ENCODE measurements at regions not wholly inside any gene's neighbourhood (a gene's known extent, or its start where the extent isn't known, plus 50 kb on each side); places are given as distances from the start of the nearest gene placed in this dataset.
"Not testable (repeated sequence)": the region's sequence is repeated elsewhere in the genome, so short reads cannot be mapped to it uniquely, and the experiment has no call there.

- Histone ChIP-seq H3K4me1 (peaks cover 18% of the 10 kb centered on the region), H3K36me3 (no peaks in the 10 kb centered on the region), H3K4me3 (no peak overlapping the region), H3K27ac (peak overlapping the region; percentile 56), H3K27me3 (no peaks in the 10 kb centered on the region), H3K9me3 (no peaks in the 10 kb centered on the region)
- TF ChIP-seq POLR2AphosphoS5 (IDR thresholded peaks at IDR 0.05; ENCODE audit: insufficient read depth in 1 of 2, low read depth in 1 of 2) (peak in 1 of 2 donors; percentile 52), POLR2A (IDR thresholded peaks at IDR 0.05) (no peak)
- intact Hi-C loops (cut with DNase I): no loop called here
- no peak for DNase-seq (ENCODE audit: extremely low spot score in 2 of 2)
These were observed 126.5 kb downstream of the CASP12 start for GRCh38 chr11:104771763-104772162.

GRCh38 chr11:104771046-104771445, 127.2 kb downstream of the CASP12 start:
- intact Hi-C loops (cut with DNase I); H3K27me3 ChIP-seq; DNase-seq (ENCODE audit: extremely low spot score in 2 of 2); H3K36me3 ChIP-seq; H3K9me3 ChIP-seq; H3K4me3 ChIP-seq: not testable (repeated sequence)
- Histone ChIP-seq H3K4me1 (peaks cover 18% of the 10 kb centered on the region), H3K27ac (peak overlapping the region; percentile 29)
- TF ChIP-seq POLR2AphosphoS5 (IDR thresholded peaks at IDR 0.05; ENCODE audit: insufficient read depth in 1 of 2, low read depth in 1 of 2): peak in 1 of 2 donors; percentile 31

- intact Hi-C loops (cut with DNase I): no loop called here
- Histone ChIP-seq H3K27me3 (no peaks in the 10 kb centered on the region), H3K4me1 (no peaks in the 10 kb centered on the region), H3K36me3 (no peaks in the 10 kb centered on the region), H3K27ac (no peak overlapping the region), H3K4me3 (no peak overlapping the region), H3K9me3 (no peaks in the 10 kb centered on the region)
- TF ChIP-seq POLR2A (IDR thresholded peaks at IDR 0.05): no peak
- no peak for TF ChIP-seq CTCF (IDR thresholded peaks at IDR 0.05)
- no peak for TF ChIP-seq POLR2AphosphoS5 (IDR thresholded peaks at IDR 0.05; ENCODE audit: insufficient read depth in 1 of 2, low read depth in 1 of 2)
- no peak for DNase-seq (ENCODE audit: extremely low spot score in 2 of 2)
These were observed 132.7 kb downstream of the CASP12 start for GRCh38 chr11:104765401-104766095.

GRCh38 chr11:104764710-104765045, 133.6 kb downstream of the CASP12 start:
- no peaks in the 10 kb centered on the region for H3K4me1 ChIP-seq
- intact Hi-C loops (cut with DNase I): no loop called here
- DNase-seq (ENCODE audit: extremely low spot score in 2 of 2): no peak

GRCh38 chr11:104763930-104764709, 134.1 kb downstream of the CASP12 start:
- Histone ChIP-seq H3K27me3 (no peaks in the 10 kb centered on the region), H3K9me3 (no peaks in the 10 kb centered on the region), H3K36me3 (no peaks in the 10 kb centered on the region), H3K27ac (no peak overlapping the region), H3K4me1 (no peaks in the 10 kb centered on the region), H3K4me3 (no peak overlapping the region)
- DNase-seq (ENCODE audit: extremely low spot score in 2 of 2): no peak
- TF ChIP-seq POLR2AphosphoS5 (IDR thresholded peaks at IDR 0.05; ENCODE audit: insufficient read depth in 1 of 2, low read depth in 1 of 2) (no peak), POLR2A (IDR thresholded peaks at IDR 0.05) (no peak), CTCF (IDR thresholded peaks at IDR 0.05) (no peak)
- intact Hi-C loops (cut with DNase I): no loop called here

More at GRCh38 chr11:104764710-104765045, 133.6 kb downstream of the CASP12 start:
- Histone ChIP-seq H3K27ac (no peak overlapping the region), H3K4me3 (no peak overlapping the region), H3K27me3 (no peaks in the 10 kb centered on the region), H3K9me3 (no peaks in the 10 kb centered on the region), H3K36me3 (no peaks in the 10 kb centered on the region)
- TF ChIP-seq CTCF (IDR thresholded peaks at IDR 0.05) (no peak), POLR2A (IDR thresholded peaks at IDR 0.05) (no peak), POLR2AphosphoS5 (IDR thresholded peaks at IDR 0.05; ENCODE audit: insufficient read depth in 1 of 2, low read depth in 1 of 2) (no peak)

- Histone ChIP-seq H3K4me1 (no peaks in the 10 kb centered on the region), H3K4me3 (no peak overlapping the region), H3K9me3 (no peaks in the 10 kb centered on the region), H3K36me3 (no peaks in the 10 kb centered on the region), H3K27me3 (no peaks in the 10 kb centered on the region), H3K27ac (no peak overlapping the region)
- intact Hi-C loops (cut with DNase I): no loop called here
- no peak for DNase-seq (ENCODE audit: extremely low spot score in 2 of 2)
- TF ChIP-seq POLR2AphosphoS5 (IDR thresholded peaks at IDR 0.05; ENCODE audit: insufficient read depth in 1 of 2, low read depth in 1 of 2): no peak
- no peak for TF ChIP-seq CTCF (IDR thresholded peaks at IDR 0.05)
- no peak for TF ChIP-seq POLR2A (IDR thresholded peaks at IDR 0.05)
These were observed 136.7 kb downstream of the CASP12 start for GRCh38 chr11:104761511-104761910.
